ENCODE measurements at regions not wholly inside any gene's neighbourhood (a gene's known extent, or its start where the extent isn't known, plus 50 kb on each side); places are given as distances from the start of the nearest gene placed in this dataset.
"Not testable (repeated sequence)": the region's sequence is repeated elsewhere in the genome, so short reads cannot be mapped to it uniquely, and the experiment has no call there.

GRCh38 chr22:16660989-16661388 is 68.4 kb upstream of the CCT8L2 start:
- not testable (repeated sequence) for DNase-seq (ENCODE audit: low read depth in 4 of 4, low spot score in 3 of 4)

DNA sequence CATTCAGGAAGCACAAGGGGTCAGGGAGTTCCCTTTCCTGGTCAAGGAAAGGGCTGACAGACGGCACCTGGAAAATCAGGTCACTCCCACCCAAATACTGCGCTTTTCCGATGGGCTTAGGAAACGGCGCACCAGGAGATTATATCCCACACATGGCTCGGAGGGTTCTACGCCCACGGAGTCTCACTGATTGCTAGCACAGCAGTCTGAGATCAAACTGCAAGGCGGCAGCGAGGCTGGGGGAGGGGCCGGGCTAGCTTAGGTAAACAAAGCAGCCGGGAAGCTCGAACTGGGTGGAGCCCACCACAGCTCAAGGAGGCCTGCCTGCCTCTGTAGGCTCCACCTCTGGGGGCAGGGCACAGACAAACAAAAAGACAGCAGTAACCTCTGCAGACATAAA is 68.0 kb upstream of the CCT8L2 start:
- DNase-seq (ENCODE audit: low read depth in 4 of 4, low spot score in 3 of 4): not testable (repeated sequence)

- DNase-seq (ENCODE audit: low read depth in 4 of 4, low spot score in 3 of 4): not testable (repeated sequence)
Measured at GRCh38 chr22:16659273-16659834, 66.7 kb upstream of the CCT8L2 start.

DNA sequence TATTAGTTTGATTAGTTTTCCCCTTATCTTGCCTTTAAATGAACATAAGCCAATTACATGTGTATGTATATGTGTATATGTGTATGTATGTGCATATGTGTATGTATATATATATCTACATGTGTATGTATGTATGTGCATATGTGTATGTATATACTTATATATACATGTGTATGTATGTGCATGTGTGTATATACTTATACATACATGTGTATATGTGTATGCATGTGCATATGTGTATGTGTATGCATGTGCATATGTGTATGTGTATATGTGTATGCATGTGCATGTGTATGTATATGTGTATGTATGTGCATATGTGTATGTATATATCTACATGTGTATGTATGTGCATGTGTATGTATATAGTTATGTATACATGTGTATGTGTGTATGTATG is 65.5 kb upstream of the CCT8L2 start:
- DNase-seq (ENCODE audit: low read depth in 4 of 4, low spot score in 3 of 4): no peak

DNA sequence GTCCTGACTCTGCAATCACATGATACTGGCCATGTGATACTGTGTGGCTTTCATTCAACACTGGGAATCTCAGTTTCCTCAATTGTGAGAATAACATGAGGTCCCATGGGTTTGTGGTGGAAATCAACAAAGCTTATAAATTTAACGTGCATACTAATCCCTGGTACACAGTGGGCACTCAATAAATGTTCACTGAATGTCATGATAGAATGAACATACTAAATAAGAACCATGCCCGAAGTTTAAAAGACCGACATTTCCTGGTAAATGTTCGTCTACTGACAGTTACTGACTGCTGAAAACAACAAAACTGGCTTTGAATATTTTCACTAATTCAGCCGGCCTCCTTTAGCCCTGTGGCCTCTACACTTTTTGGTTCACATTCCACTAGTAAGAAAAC is 62.3 kb upstream of the CCT8L2 start:
- no peak for DNase-seq (ENCODE audit: low read depth in 4 of 4, low spot score in 3 of 4)

DNA sequence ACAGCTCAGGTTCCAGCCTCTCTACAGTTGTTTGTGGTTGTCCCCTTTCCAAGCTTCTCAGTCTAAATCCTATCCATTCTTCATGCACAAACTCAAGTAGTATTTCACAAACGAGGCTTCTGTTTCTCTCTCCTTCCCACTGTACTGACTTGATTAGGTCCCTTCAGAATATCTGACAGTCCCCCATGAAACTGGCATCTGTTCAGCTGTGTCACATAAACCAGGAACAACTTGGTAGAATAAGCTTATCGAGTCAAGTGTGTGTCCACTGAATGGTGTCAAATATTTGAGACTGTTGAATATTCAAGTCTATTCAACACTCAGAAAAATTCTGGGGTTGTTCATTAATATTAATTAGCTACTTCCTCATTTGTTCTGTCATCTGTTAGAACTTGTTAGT is 61.7 kb upstream of the CCT8L2 start:
- not testable (repeated sequence) for DNase-seq (ENCODE audit: low read depth in 4 of 4, low spot score in 3 of 4)

GRCh38 chr22:16653222-16653621 is 60.6 kb upstream of the CCT8L2 start:
- not testable (repeated sequence) for DNase-seq (ENCODE audit: low read depth in 4 of 4, low spot score in 3 of 4)

DNA sequence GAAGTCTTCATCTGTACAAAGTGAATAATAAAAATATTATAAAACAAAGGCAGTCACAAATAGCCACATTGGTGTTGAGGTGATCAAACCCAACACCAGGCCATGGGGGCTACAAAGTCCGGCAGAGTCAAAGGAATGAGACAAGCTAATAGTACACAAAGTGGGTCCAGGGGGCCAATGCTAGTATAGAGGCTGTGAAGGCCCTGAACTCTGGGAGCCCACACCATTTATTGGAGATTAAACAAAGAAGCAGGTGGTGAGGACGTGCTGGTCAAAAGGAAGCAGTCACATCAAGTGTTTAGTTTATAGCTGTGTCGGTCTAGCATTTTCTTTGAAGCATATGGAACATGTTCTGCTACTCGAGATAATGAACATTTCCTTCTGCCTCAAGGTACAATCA is 58.6 kb upstream of the CCT8L2 start:
- no peak for DNase-seq (ENCODE audit: low read depth in 4 of 4, low spot score in 3 of 4)
